Endodermal cell (in vitro differentiated cells): ENCODE measurements at regions not wholly inside any gene's neighbourhood (a gene's known extent, or its start where the extent isn't known, plus 50 kb on each side); places are given as distances from the start of the nearest gene placed in this dataset.

Experiments used
- DNase-seq: peaks from one replicate; pipeline ENCODE4 v3.0.0-alpha.2; 2017
- H3K27ac ChIP-seq: 2 replicates; pipeline ENCODE4 v1.5.1; 2013; ENCODE audit warnings: mild to moderate bottlenecking, low read depth, low read length, moderate library complexity
- H3K27me3 ChIP-seq: 2 replicates; pipeline ENCODE4 v1.6.1; 2013; ENCODE audit warnings: mild to moderate bottlenecking, low read length, moderate library complexity; ENCODE audit not compliant: insufficient read depth, control insufficient read depth, poor library complexity, severe bottlenecking
- H3K36me3 ChIP-seq: 2 replicates; pipeline ENCODE4 v1.7.0; 2013; ENCODE audit warnings: mild to moderate bottlenecking, low read length, moderate library complexity; ENCODE audit not compliant: control insufficient read depth, insufficient read depth
- H3K4me1 ChIP-seq: one replicate; pipeline ENCODE4 v1.7.0; 2013; ENCODE audit warnings: low read length; ENCODE audit not compliant: control insufficient read depth, insufficient read depth
- H3K4me3 ChIP-seq: 2 replicates; pipeline ENCODE4 v1.5.1; 2013; ENCODE audit warnings: mild to moderate bottlenecking, low read length, moderate library complexity
- H3K9ac ChIP-seq: 2 replicates; pipeline ENCODE4 v1.6.1; 2013; ENCODE audit warnings: mild to moderate bottlenecking, low read length, moderate library complexity; ENCODE audit not compliant: poor library complexity, severe bottlenecking; ENCODE audit errors: extremely low read depth
- H3K9me3 ChIP-seq: 2 replicates; pipeline ENCODE4 v1.6.1; 2013; ENCODE audit warnings: mild to moderate bottlenecking, low read length, moderate library complexity; ENCODE audit not compliant: control insufficient read depth
- H3K27ac Mint-ChIP-seq: 2 replicates; pipeline ENCODE4 v1.8.0; 2020; ENCODE audit warnings: mixed read lengths
- H3K27me3 Mint-ChIP-seq: 2 replicates; pipeline ENCODE4 v1.8.0; 2021; ENCODE audit warnings: mild to moderate bottlenecking, mixed read lengths; ENCODE audit not compliant: insufficient read depth
- H3K36me3 Mint-ChIP-seq: 2 replicates; pipeline ENCODE4 v1.8.0; 2020; ENCODE audit warnings: low read depth, mixed read lengths
- H3K4me1 Mint-ChIP-seq: 2 replicates; pipeline ENCODE4 v1.8.0; 2020; ENCODE audit warnings: mixed read lengths
- H3K4me3 Mint-ChIP-seq: 2 replicates; pipeline ENCODE4 v1.8.0; 2020; ENCODE audit warnings: mild to moderate bottlenecking, moderate library complexity, mixed read lengths
- H3K9me3 Mint-ChIP-seq: 2 replicates; pipeline ENCODE4 v1.8.0; 2020; ENCODE audit warnings: mild to moderate bottlenecking, mixed read lengths
- CTCF ChIP-seq: fragments of 200-600 bp; sonication (generic); conservative IDR thresholded peaks from 2 replicates; pipeline ENCODE4 v1.5.0; 2021; ENCODE audit warnings: antibody characterized with exemption, mild to moderate bottlenecking
- WGBS, 2 experiments: methylation state at CpG; one replicate each; pipeline versions ENCODE4 v1.1.5 to v1.1.7; 2013; ENCODE audit warnings: missing lambda C conversion rate in 2 of 2, mixed read lengths in 1 of 2; ENCODE audit not compliant: insufficient coverage in 1 of 2, insufficient read length in 1 of 2; 5-methylcytosine and 5-hydroxymethylcytosine counted together

GRCh38 chr7:26065652-26066051, 86.3 kb upstream of the NFE2L3 start:
- H3K36me3 Mint-ChIP-seq, result no peaks in the 10 kb centered on the region
- no peak for TF ChIP-seq CTCF
- 94% methylated on average over 5 of the region's 5 CpGs; no CpG with 5 or more reads in 1 of the 2 experiments for WGBS, 2 experiments

GRCh38 chr7:26066736-26067135, 85.3 kb upstream of the NFE2L3 start:
- TF ChIP-seq CTCF, result no peak
- no peak overlapping the region for H3K4me3 ChIP-seq
- H3K9ac ChIP-seq, result no peak overlapping the region
- H3K36me3 Mint-ChIP-seq, result no peaks in the 10 kb centered on the region
- H3K27me3 ChIP-seq, result no peaks in the 10 kb centered on the region
- H3K9me3 Mint-ChIP-seq, result no peaks in the 10 kb centered on the region
- H3K27ac Mint-ChIP-seq, result no peak overlapping the region
- WGBS, 2 experiments, result 82% methylated on average over 1 of the region's 1 CpG; no CpG with 5 or more reads in 1 of the 2 experiments
- no peaks in the 10 kb centered on the region for H3K4me1 ChIP-seq
- H3K36me3 ChIP-seq, result no peaks in the 10 kb centered on the region
- no peaks in the 10 kb centered on the region for H3K4me1 Mint-ChIP-seq
- no peak overlapping the region for H3K27ac ChIP-seq
- H3K9me3 ChIP-seq, result no peaks in the 10 kb centered on the region
- no peak for DNase-seq
- peaks cover 2% of the 10 kb centered on the region for H3K27me3 Mint-ChIP-seq
- H3K4me3 Mint-ChIP-seq, result no peak overlapping the region

More at GRCh38 chr7:26065652-26066051, 86.3 kb upstream of the NFE2L3 start:
- no peak overlapping the region for H3K27ac ChIP-seq
- no peak overlapping the region for H3K4me3 Mint-ChIP-seq
- H3K9me3 Mint-ChIP-seq, result no peaks in the 10 kb centered on the region
- no peak overlapping the region for H3K4me3 ChIP-seq
- H3K4me1 Mint-ChIP-seq, result peaks cover 2% of the 10 kb centered on the region
- H3K27ac Mint-ChIP-seq, result no peak overlapping the region
- peaks cover 2% of the 10 kb centered on the region for H3K27me3 Mint-ChIP-seq
- DNase-seq, result no peak
- H3K9me3 ChIP-seq, result no peaks in the 10 kb centered on the region
- H3K9ac ChIP-seq, result no peak overlapping the region
- H3K27me3 ChIP-seq, result no peaks in the 10 kb centered on the region
- H3K4me1 ChIP-seq, result no peaks in the 10 kb centered on the region
- H3K36me3 ChIP-seq, result no peaks in the 10 kb centered on the region

GRCh38 chr7:26070290-26070689, 81.7 kb upstream of the NFE2L3 start:
- H3K27me3 Mint-ChIP-seq, result peaks cover 2% of the 10 kb centered on the region
- no peak overlapping the region for H3K4me3 Mint-ChIP-seq
- Histone ChIP-seq H3K27ac (no peak overlapping the region), H3K36me3 (no peaks in the 10 kb centered on the region), H3K27me3 (no peaks in the 10 kb centered on the region), H3K4me3 (no peak overlapping the region), H3K4me1 (peaks cover 8% of the 10 kb centered on the region), H3K9ac (no peak overlapping the region), H3K9me3 (no peaks in the 10 kb centered on the region)
- H3K9me3 Mint-ChIP-seq, result no peaks in the 10 kb centered on the region
- no peaks in the 10 kb centered on the region for H3K36me3 Mint-ChIP-seq
- no peak for TF ChIP-seq CTCF
- DNase-seq, result no peak
- peaks cover 16% of the 10 kb centered on the region for H3K4me1 Mint-ChIP-seq
- H3K27ac Mint-ChIP-seq, result no peak overlapping the region
- 85 to 86% methylated on average over 1 to 2 of the region's 2 CpGs for whole genome bisulfite sequencing, 2 experiments
